DOHH2 (cell line): ENCODE measurements at regions not wholly inside any gene's neighbourhood (a gene's known extent, or its start where the extent isn't known, plus 50 kb on each side); places are given as distances from the start of the nearest gene placed in this dataset.

Experiments used
- H3F3A ChIP-seq: fragments of 200-600 bp; sonication (generic), shearing (Covaris generic); 2 replicates; pipeline ENCODE4 v1.6.0; 2016; ENCODE audit warnings: antibody characterized with exemption, mild to moderate bottlenecking; ENCODE audit not compliant: control insufficient read depth, insufficient read depth
- H3K27ac ChIP-seq: fragments of 200-600 bp; sonication (generic); 2 replicates; pipeline ENCODE4 v1.5.1; 2014; ENCODE audit warnings: low read depth, mild to moderate bottlenecking, low read length, moderate library complexity
- H3K27me3 ChIP-seq: fragments of 200-600 bp; sonication (generic); 2 replicates; pipeline ENCODE4 v1.6.1; 2014; ENCODE audit warnings: mild to moderate bottlenecking, low read length, mixed read lengths; ENCODE audit not compliant: control insufficient read depth
- H3K36me3 ChIP-seq: fragments of 200-600 bp; sonication (generic); 2 replicates; pipeline ENCODE4 v1.6.1; 2014; ENCODE audit warnings: mild to moderate bottlenecking, low read length, moderate library complexity, mixed read lengths; ENCODE audit not compliant: control insufficient read depth
- H3K4me1 ChIP-seq: fragments of 200-600 bp; sonication (generic); 2 replicates; pipeline ENCODE4 v1.6.1; 2014; ENCODE audit warnings: mild to moderate bottlenecking, low read length, mixed read lengths; ENCODE audit not compliant: control insufficient read depth
- H3K4me2 ChIP-seq: fragments of 200-600 bp; sonication (generic); 2 replicates; pipeline ENCODE4 v1.6.0; 2014; ENCODE audit warnings: mild to moderate bottlenecking, low read length, moderate library complexity
- H3K4me3 ChIP-seq: fragments of 200-600 bp; sonication (generic); 2 replicates; pipeline ENCODE4 v1.5.1; 2014; ENCODE audit warnings: mild to moderate bottlenecking, low read length, mixed read lengths
- H3K79me2 ChIP-seq: fragments of 200-600 bp; sonication (generic); 2 replicates; pipeline ENCODE4 v1.6.1; 2014; ENCODE audit warnings: mild to moderate bottlenecking, low read length, mixed read lengths; ENCODE audit not compliant: control insufficient read depth
- H3K9me2 ChIP-seq: fragments of 200-600 bp; sonication (generic); replicated peaks from 2 replicates; pipeline ENCODE4 v1.6.1; 2014; ENCODE audit warnings: mild to moderate bottlenecking, low read length, mixed read lengths; ENCODE audit not compliant: control insufficient read depth
- H3K9me3 ChIP-seq: fragments of 200-600 bp; sonication (generic); 2 replicates; pipeline ENCODE4 v1.6.1; 2014; ENCODE audit warnings: antibody characterized with exemption, low read length, mixed read lengths; ENCODE audit not compliant: control insufficient read depth, insufficient read depth
- H4K20me1 ChIP-seq: fragments of 200-600 bp; sonication (generic); 2 replicates; pipeline ENCODE4 v1.6.0; 2014; ENCODE audit warnings: low read depth, mild to moderate bottlenecking, antibody characterized with exemption, low read length, moderate library complexity; ENCODE audit not compliant: control insufficient read depth, insufficient read depth
- CTCF ChIP-seq: fragments of 200-600 bp; sonication (generic); IDR thresholded peaks from one replicate; pipeline ENCODE4 v1.5.1; 2014; ENCODE audit warnings: antibody characterized with exemption, mild to moderate bottlenecking, low read depth, low read length; ENCODE audit not compliant: poor library complexity, severe bottlenecking
- EZH2phosphoT487 ChIP-seq: fragments of 200-600 bp; sonication (generic); IDR thresholded peaks from 2 replicates; pipeline ENCODE4 v1.6.1; 2017; ENCODE audit warnings: borderline replicate concordance, mild to moderate bottlenecking, antibody characterized with exemption, low read length, moderate library complexity, mixed read lengths

GRCh38 chr6:138018297-138018696, 88.9 kb downstream of the PERP start:
- no peak for TF ChIP-seq EZH2phosphoT487
- Histone ChIP-seq H3K4me2 (no peak overlapping the region), H3K27me3 (0 out of 2 replicates have a peak, but pooled peaks cover 3% of the 10 kb centered on the region), H3K9me2 (no peaks in the 10 kb centered on the region), H3K27ac (no peak overlapping the region), H3F3A (no peaks in the 10 kb centered on the region), H3K4me3 (no peak overlapping the region), H3K4me1 (no peaks in the 10 kb centered on the region), H3K9me3 (no peaks in the 10 kb centered on the region), H3K79me2 (no peaks in the 10 kb centered on the region), H4K20me1 (no peaks in the 10 kb centered on the region), H3K36me3 (no peaks in the 10 kb centered on the region)

- Histone ChIP-seq H3K27ac (no peak overlapping the region), H3K9me2 (no peaks in the 10 kb centered on the region), H3K4me1 (no peaks in the 10 kb centered on the region), H3K4me2 (no peak overlapping the region), H3K27me3 (no peaks in the 10 kb centered on the region), H3F3A (no peaks in the 10 kb centered on the region), H3K9me3 (no peaks in the 10 kb centered on the region), H3K36me3 (no peaks in the 10 kb centered on the region), H4K20me1 (no peaks in the 10 kb centered on the region), H3K79me2 (no peaks in the 10 kb centered on the region), H3K4me3 (no peak overlapping the region)
- TF ChIP-seq EZH2phosphoT487, result no peak
- TF ChIP-seq CTCF, result no peak
Measured at GRCh38 chr6:138025528-138025978, 81.7 kb downstream of the PERP start.

- Histone ChIP-seq H3K36me3 (no peaks in the 10 kb centered on the region), H3K4me3 (no peak overlapping the region), H4K20me1 (no peaks in the 10 kb centered on the region), H3K4me2 (no peak overlapping the region), H3K9me3 (no peaks in the 10 kb centered on the region), H3K27me3 (0 out of 2 replicates have a peak, but pooled peaks cover 3% of the 10 kb centered on the region), H3K9me2 (no peaks in the 10 kb centered on the region), H3K79me2 (no peaks in the 10 kb centered on the region), H3K27ac (no peak overlapping the region), H3K4me1 (no peaks in the 10 kb centered on the region), H3F3A (no peaks in the 10 kb centered on the region)
- TF ChIP-seq CTCF, result no peak
- TF ChIP-seq EZH2phosphoT487, result no peak
Measured at GRCh38 chr6:138026342-138026741, 80.9 kb downstream of the PERP start.

GRCh38 chr6:138028893-138029292, 78.3 kb downstream of the PERP start:
- Histone ChIP-seq H3K9me3 (no peaks in the 10 kb centered on the region), H3K27ac (no peak overlapping the region), H3K27me3 (0 out of 2 replicates have a peak, but pooled peaks cover 3% of the 10 kb centered on the region), H3K4me3 (no peak overlapping the region), H3K36me3 (no peaks in the 10 kb centered on the region), H3K4me1 (no peaks in the 10 kb centered on the region), H3F3A (no peaks in the 10 kb centered on the region), H3K4me2 (no peak overlapping the region), H3K79me2 (no peaks in the 10 kb centered on the region), H4K20me1 (no peaks in the 10 kb centered on the region), H3K9me2 (no peaks in the 10 kb centered on the region)
- TF ChIP-seq CTCF (no peak), EZH2phosphoT487 (no peak)
